Panc1 (cell line): ENCODE measurements at regions not wholly inside any gene's neighbourhood (a gene's known extent, or its start where the extent isn't known, plus 50 kb on each side); places are given as distances from the start of the nearest gene placed in this dataset.

Source experiments
- ATAC-seq: fragments of 200-7000 bp; cut with Tn5 transposase; 2 replicates; pipeline ENCODE4 v1.9.1; 2020; ENCODE audit warnings: mild to moderate bottlenecking, moderate library complexity
- BruUV-seq: library from RNA; stranded (reverse); fragments of 400-500 nt; replicated peaks from 2 replicates; lab custom pipeline; 2021; lab: Mats Ljungman, UMichigan
- CTCF ChIA-PET: fragments of 300-600 bp; sonication (Branson Sonifier 250); formaldehyde crosslinking; loops from one replicate; lab custom pipeline; 2022; ENCODE audit warnings: antibody characterized with exemption; lab: Charles Lee
- POLR2A ChIA-PET: fragments of 300-600 bp; sonication (Branson Sonifier 250); formaldehyde crosslinking; loops from one replicate; lab custom pipeline; 2022; ENCODE audit warnings: antibody characterized with exemption; lab: Charles Lee
- DNase-seq: peaks from one replicate; pipeline ENCODE4 v3.0.0-alpha.2; 2010; ENCODE audit warnings: low read depth, low spot score
- H3K27ac ChIP-seq: 2 replicates; pipeline ENCODE4 v1.5.1; 2011; ENCODE audit warnings: mild to moderate bottlenecking, low read length, inconsistent platforms
- H3K27me3 ChIP-seq: fragments of 200-500 bp; sonication (Bioruptor generic); 2 replicates; pipeline ENCODE4 v1.6.0; 2014; ENCODE audit warnings: low read length, inconsistent platforms; ENCODE audit not compliant: control insufficient read depth, insufficient read depth
- H3K36me3 ChIP-seq: fragments of 200-500 bp; sonication (Bioruptor generic); 2 replicates; pipeline ENCODE4 v1.5.1; 2014; ENCODE audit warnings: inconsistent platforms, mild to moderate bottlenecking, low read length, moderate library complexity; ENCODE audit not compliant: control insufficient read depth, insufficient read depth
- H3K4me1 ChIP-seq: 2 replicates; pipeline ENCODE4 v1.5.1; 2011; ENCODE audit warnings: inconsistent platforms, mild to moderate bottlenecking, low read length, moderate library complexity; ENCODE audit not compliant: control insufficient read depth, insufficient read depth
- H3K4me3 ChIP-seq, 2 experiments: 2 replicates each; pipeline ENCODE4 v1.5.1; 2011 to 2012; ENCODE audit warnings: low read depth in 2 of 2, low read length in 2 of 2, mild to moderate bottlenecking in 2 of 2, inconsistent platforms in 1 of 2, moderate library complexity in 1 of 2
- H3K9me3 ChIP-seq: fragments of 200-500 bp; sonication (Bioruptor generic); 2 replicates; pipeline ENCODE4 v1.5.1; 2014; ENCODE audit warnings: low read depth, mild to moderate bottlenecking, inconsistent platforms, low read length, moderate library complexity; ENCODE audit not compliant: control insufficient read depth, insufficient read depth
- CTCF ChIP-seq: fragments of 450-650 bp; IDR thresholded peaks from 2 replicates; pipeline ENCODE4 v1.5.1; 2017; ENCODE audit warnings: mild to moderate bottlenecking
- POLR2AphosphoS5 ChIP-seq: IDR thresholded peaks from 2 replicates; pipeline ENCODE4 v1.6.1; 2012; ENCODE audit warnings: mild to moderate bottlenecking, low read depth, low read length, moderate library complexity
- REST ChIP-seq, 2 experiments: IDR thresholded peaks; 2 replicates each; pipeline ENCODE4 v1.6.1; 2011 to 2012; ENCODE audit warnings: low read depth in 2 of 2, control low read depth in 1 of 2, low read length in 1 of 2, mild to moderate bottlenecking in 1 of 2, moderate library complexity in 1 of 2; ENCODE audit not compliant: insufficient read depth in 1 of 2
- SIN3A ChIP-seq: IDR thresholded peaks from 2 replicates; pipeline ENCODE4 v1.6.1; 2012; ENCODE audit warnings: low read depth, mild to moderate bottlenecking, low read length, moderate library complexity, borderline replicate concordance; ENCODE audit not compliant: insufficient read depth
- TCF7L2 ChIP-seq: IDR thresholded peaks from 2 replicates; pipeline ENCODE4 v1.6.1; 2011; ENCODE audit warnings: mild to moderate bottlenecking, low read depth, low read length, inconsistent platforms
- in situ Hi-C: cut with HindIII; loops from 2 replicates; pipeline ENCODE4 v1.10.0; 2016; ENCODE audit warnings: low sequenced_read_pairs, low pct_unique_long_range_greater_than_20kb
- intact Hi-C: fragments of 100-400 bp; cut with micrococcal nuclease; formaldehyde crosslinking; loops from one replicate; pipeline ENCODE4 v1.10.0; 2022; ENCODE audit not compliant: unreplicated experiment

GRCh38 chr6:140090871-140091270, 716.4 kb upstream of the CITED2 start:
- Histone ChIP-seq H3K4me3 (no peak overlapping the region), H3K27me3 (no peaks in the 10 kb centered on the region), H3K27ac (no peak overlapping the region), H3K9me3 (no peaks in the 10 kb centered on the region), H3K4me1 (no peaks in the 10 kb centered on the region), H3K36me3 (no peaks in the 10 kb centered on the region)
- intact Hi-C loops: no loop called here
- in situ Hi-C loops: no loop called here
- ChIA-PET POLR2A (no interaction called here), CTCF (no interaction called here)
- ATAC-seq (no peak), DNase-seq (no peak)
- TF ChIP-seq REST (IDR thresholded peaks at IDR 0.05; ENCODE audit: insufficient read depth in 1 of 2, low read depth in 2 of 2, low read length in 1 of 2): no peak
- TF ChIP-seq POLR2AphosphoS5: no peak
- no TSS peak for BruUV-seq

GRCh38 chr6:140083375-140083774, 708.9 kb upstream of the CITED2 start:
- POLR2A ChIA-PET: no interaction called here
- in situ Hi-C loops: no loop called here
- Histone ChIP-seq H3K4me3 (no peak overlapping the region), H3K27ac (no peak overlapping the region), H3K36me3 (no peaks in the 10 kb centered on the region), H3K9me3 (no peaks in the 10 kb centered on the region), H3K27me3 (no peaks in the 10 kb centered on the region), H3K4me1 (no peaks in the 10 kb centered on the region; the same call in 1 of the 2 replicates)
- intact Hi-C loops: no loop called here
- ATAC-seq (no peak), DNase-seq (no peak)
- no TSS peak for BruUV-seq
- TF ChIP-seq SIN3A: no peak
- no peak for TF ChIP-seq REST (IDR thresholded peaks at IDR 0.05; ENCODE audit: insufficient read depth in 1 of 2, low read depth in 2 of 2, low read length in 1 of 2)
- no peak for TF ChIP-seq POLR2AphosphoS5
- no peak for TF ChIP-seq CTCF
- TF ChIP-seq TCF7L2: no peak
- CTCF ChIA-PET: no interaction called here
